Ishikawa (cell line): ENCODE measurements at regions not wholly inside any gene's neighbourhood (a gene's known extent, or its start where the extent isn't known, plus 50 kb on each side); places are given as distances from the start of the nearest gene placed in this dataset.

Experiments
- CEBPB ChIP-seq: IDR thresholded peaks from 2 replicates; pipeline ENCODE4 v1.6.1; 2012
- CREB1 ChIP-seq: IDR thresholded peaks from 2 replicates; pipeline ENCODE4 v1.6.1; 2012; ENCODE audit warnings: low read depth
- EGR1 ChIP-seq: IDR thresholded peaks from 2 replicates; pipeline ENCODE4 v1.6.1; 2012
- EP300 ChIP-seq: IDR thresholded peaks from 2 replicates; pipeline ENCODE4 v1.6.1; 2012; ENCODE audit warnings: borderline replicate concordance
- FOXM1 ChIP-seq: IDR thresholded peaks from 2 replicates; pipeline ENCODE4 v1.6.1; 2012; ENCODE audit warnings: low read depth, borderline replicate concordance
- MAX ChIP-seq: IDR thresholded peaks from 2 replicates; pipeline ENCODE4 v1.6.1; 2012
- NFIC ChIP-seq: IDR thresholded peaks from 2 replicates; pipeline ENCODE4 v1.6.1; 2012
- RAD21 ChIP-seq: IDR thresholded peaks from 2 replicates; pipeline ENCODE4 v1.6.1; 2012; ENCODE audit warnings: low read depth
- REST ChIP-seq: IDR thresholded peaks from 2 replicates; pipeline ENCODE4 v1.6.1; 2012; ENCODE audit warnings: low read depth, mild to moderate bottlenecking
- TAF1 ChIP-seq: IDR thresholded peaks from 2 replicates; pipeline ENCODE4 v1.6.1; 2012; ENCODE audit warnings: low read depth, mild to moderate bottlenecking
- TCF12 ChIP-seq: IDR thresholded peaks from 2 replicates; pipeline ENCODE4 v1.6.1; 2012; ENCODE audit warnings: low read depth
- TEAD4 ChIP-seq: IDR thresholded peaks from 2 replicates; pipeline ENCODE4 v1.6.1; 2012
- USF1 ChIP-seq: IDR thresholded peaks from 2 replicates; pipeline ENCODE4 v1.6.1; 2012
- YY1 ChIP-seq: IDR thresholded peaks from 2 replicates; pipeline ENCODE4 v1.6.1; 2012; ENCODE audit warnings: low read depth
- ZBTB7A ChIP-seq: IDR thresholded peaks from 2 replicates; pipeline ENCODE4 v1.6.1; 2012; ENCODE audit warnings: low read depth

GRCh38 chr9:108607607-108608006 lies 248.2 kb downstream of the ACTL7B start:
- no peak for TF ChIP-seq NFIC
- TF ChIP-seq REST = no peak
- no peak for TF ChIP-seq ZBTB7A
- no peak for TF ChIP-seq FOXM1
- no peak for TF ChIP-seq YY1
- no peak for TF ChIP-seq MAX
- TF ChIP-seq CREB1 = no peak
- TF ChIP-seq USF1 = no peak
- TF ChIP-seq EGR1 = no peak

GRCh38 chr9:108606401-108606800 lies 249.4 kb downstream of the ACTL7B start:
- TF ChIP-seq CEBPB = no peak
- TF ChIP-seq CREB1 = no peak
- TF ChIP-seq FOXM1 = no peak
- TF ChIP-seq ZBTB7A = no peak

GRCh38 chr9:108603141-108603540 lies 252.6 kb downstream of the ACTL7B start:
- TF ChIP-seq ZBTB7A (no peak), CREB1 (no peak), MAX (no peak), USF1 (no peak), TAF1 (no peak), NFIC (no peak), YY1 (no peak), TEAD4 (no peak), FOXM1 (no peak), TCF12 (no peak), REST (no peak), RAD21 (no peak), EGR1 (no peak), EP300 (no peak), CEBPB (no peak)

GRCh38 chr9:108600896-108601295 lies 254.9 kb downstream of the ACTL7B start:
- TF ChIP-seq CREB1 (no peak), REST (no peak), EP300 (no peak), NFIC (no peak), RAD21 (no peak), USF1 (no peak), FOXM1 (no peak), YY1 (no peak), MAX (no peak), TAF1 (no peak), TCF12 (no peak), CEBPB (no peak), TEAD4 (no peak), ZBTB7A (no peak), EGR1 (no peak)

- TF ChIP-seq USF1 = no peak
- no peak for TF ChIP-seq TCF12
- TF ChIP-seq REST = no peak
- no peak for TF ChIP-seq CREB1
- TF ChIP-seq YY1 = no peak
- TF ChIP-seq EGR1 = no peak
- TF ChIP-seq EP300 = no peak
- TF ChIP-seq CEBPB = no peak
- no peak for TF ChIP-seq MAX
- TF ChIP-seq RAD21 = no peak
Observed at GRCh38 chr9:108599571-108599970, 256.2 kb downstream of the ACTL7B start.
